CD8-positive, alpha-beta memory T cell (primary cell): ENCODE measurements at regions not wholly inside any gene's neighbourhood (a gene's known extent, or its start where the extent isn't known, plus 50 kb on each side); places are given as distances from the start of the nearest gene placed in this dataset.

ENCODE experiments used
- CTCF ChIA-PET: fragments of 350-600 bp; sonication (Branson Sonifier 250); formaldehyde crosslinking; loops from one replicate; lab custom pipeline; 2021; ENCODE audit warnings: antibody characterized with exemption; lab: Charles Lee
- POLR2A ChIA-PET: fragments of 350-600 bp; sonication (Branson Sonifier 250); formaldehyde crosslinking; loops from one replicate; lab custom pipeline; 2021; ENCODE audit warnings: antibody characterized with exemption; lab: Charles Lee
- DNase-seq, 5 donors: peaks; one replicate each; pipeline versions ENCODE4 v3.0.0 to v3.0.0-alpha.2; 2020 to 2022; ENCODE audit warnings: mixed read lengths in 1 of 5
- H3K27ac ChIP-seq: one replicate; pipeline ENCODE4 v1.7.0; 2013; ENCODE audit warnings: low read depth, mild to moderate bottlenecking, low read length, moderate library complexity
- H3K27me3 ChIP-seq: 2 replicates; pipeline ENCODE4 v1.7.0; 2013; ENCODE audit warnings: low read length, mild to moderate bottlenecking; ENCODE audit not compliant: insufficient read depth, poor library complexity, severe bottlenecking
- H3K36me3 ChIP-seq: 2 replicates; pipeline ENCODE4 v1.7.0; 2013; ENCODE audit warnings: mild to moderate bottlenecking, low read length, moderate library complexity; ENCODE audit not compliant: insufficient read depth
- H3K4me1 ChIP-seq: 2 replicates; pipeline ENCODE4 v1.7.0; 2013; ENCODE audit warnings: mild to moderate bottlenecking, low read length, moderate library complexity; ENCODE audit not compliant: insufficient read depth
- H3K4me3 ChIP-seq: 2 replicates; pipeline ENCODE4 v1.7.0; 2013; ENCODE audit warnings: mild to moderate bottlenecking, low read length
- H3K9me3 ChIP-seq: 2 replicates; pipeline ENCODE4 v1.7.0; 2013; ENCODE audit warnings: mild to moderate bottlenecking, low read length
- H3K27ac Mint-ChIP-seq, 8 donors: one replicate each; pipeline ENCODE4 v1.8.0; 2020 to 2021; ENCODE audit warnings: mixed read lengths in 8 of 8, mild to moderate bottlenecking in 6 of 8, inconsistent platforms in 3 of 8, moderate library complexity in 3 of 8
- H3K27me3 Mint-ChIP-seq, 2 donors: one replicate each; pipeline ENCODE4 v1.8.0; 2020 to 2021; ENCODE audit warnings: mixed read lengths in 2 of 2, mild to moderate bottlenecking in 1 of 2, moderate library complexity in 1 of 2
- H3K36me3 Mint-ChIP-seq, 3 donors: one replicate each; pipeline ENCODE4 v1.8.0; 2020 to 2021; ENCODE audit warnings: mixed read lengths in 3 of 3, inconsistent platforms in 1 of 3, mild to moderate bottlenecking in 1 of 3
- H3K4me1 Mint-ChIP-seq, 3 donors: one replicate each; pipeline ENCODE4 v1.8.0; 2020 to 2021; ENCODE audit warnings: mixed read lengths in 3 of 3, inconsistent platforms in 1 of 3, mild to moderate bottlenecking in 1 of 3
- H3K4me3 Mint-ChIP-seq, 7 donors: one replicate each; pipeline ENCODE4 v1.8.0; 2020 to 2021; ENCODE audit warnings: mixed read lengths in 7 of 7, mild to moderate bottlenecking in 6 of 7, moderate library complexity in 4 of 7, inconsistent platforms in 2 of 7
- H3K9me3 Mint-ChIP-seq, 5 donors: one replicate each; pipeline ENCODE4 v1.8.0; 2020 to 2022; ENCODE audit warnings: mixed read lengths in 5 of 5, mild to moderate bottlenecking in 3 of 5, moderate library complexity in 2 of 5, inconsistent platforms in 1 of 5

DNA sequence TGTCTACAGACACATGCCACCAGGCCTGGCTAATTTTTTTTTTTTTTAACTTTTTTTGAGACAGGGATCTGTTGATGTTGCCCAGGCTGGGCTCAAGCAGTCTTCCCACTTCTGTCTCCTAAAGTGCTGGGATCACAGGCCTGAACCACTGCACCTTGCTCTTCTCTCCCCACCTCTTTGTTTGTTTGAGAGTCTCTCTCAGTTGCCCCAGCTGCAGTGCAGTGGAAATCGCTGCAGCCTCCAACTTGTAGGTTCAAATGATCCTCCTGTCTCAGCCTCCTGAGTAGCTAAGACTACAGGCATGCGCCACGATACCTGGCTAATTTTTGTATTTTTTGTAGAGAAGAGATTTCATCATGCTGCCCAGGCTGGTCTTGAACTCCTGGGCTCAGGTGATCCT, 115.6 kb downstream of the LARP7 start:
- no peaks in the 10 kb centered on the region for H3K4me1 ChIP-seq
- H3K9me3 ChIP-seq, result no peaks in the 10 kb centered on the region
- no peaks in the 10 kb centered on the region for H3K36me3 ChIP-seq
- H3K27ac ChIP-seq, result no peak overlapping the region
- Mint-ChIP-seq H3K36me3 (no peaks in the 10 kb centered on the region), H3K27me3 (peaks cover 3 to 4% of the 10 kb centered on the region in 2 donors), H3K9me3 (no peaks in the 10 kb centered on the region), H3K27ac (no peak overlapping the region), H3K4me1 (no peaks in the 10 kb centered on the region), H3K4me3 (no peak overlapping the region)
- no peak overlapping the region for H3K4me3 ChIP-seq
- ChIA-PET CTCF (no interaction called here), POLR2A (no interaction called here)
- H3K27me3 ChIP-seq, result no peaks in the 10 kb centered on the region
- DNase-seq, result no peak

DNA sequence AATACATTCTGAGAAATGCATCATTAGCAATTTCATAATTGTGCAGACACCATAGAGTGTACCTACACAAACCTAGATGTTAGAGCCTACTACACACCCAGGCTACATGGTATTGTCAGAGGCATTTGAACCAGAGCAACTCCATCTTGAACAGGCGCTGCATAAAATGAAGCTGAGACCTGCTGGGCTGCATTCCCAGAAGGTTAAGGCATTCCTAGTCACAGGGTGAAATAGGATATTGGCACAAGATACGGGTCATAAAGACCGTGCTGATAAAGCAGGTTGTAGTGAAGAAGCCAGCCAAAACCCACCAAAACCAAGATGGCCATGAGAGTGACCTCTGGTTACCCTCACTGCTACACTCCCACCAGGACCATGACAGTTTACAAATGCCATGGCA, 116.4 kb downstream of the LARP7 start:
- H3K4me3 ChIP-seq, result no peak overlapping the region
- POLR2A ChIA-PET, result no interaction called here
- H3K27ac Mint-ChIP-seq, result no peak overlapping the region

GRCh38 chr4:112759313-112759712, 122.4 kb downstream of the LARP7 start:
- ChIA-PET POLR2A (no interaction called here), CTCF (no interaction called here)
- no peaks in the 10 kb centered on the region for H3K9me3 ChIP-seq
- no peaks in the 10 kb centered on the region for H3K4me1 ChIP-seq
- Mint-ChIP-seq H3K4me1 (peaks cover 0 to 5% (median 3%) of the 10 kb centered on the region in 3 donors), H3K27ac (no peak overlapping the region), H3K9me3 (no peaks in the 10 kb centered on the region), H3K4me3 (no peak overlapping the region), H3K27me3 (peaks cover 3 to 7% of the 10 kb centered on the region in 2 donors), H3K36me3 (no peaks in the 10 kb centered on the region)
- no peak overlapping the region for H3K4me3 ChIP-seq
- no peak for DNase-seq
- no peaks in the 10 kb centered on the region for H3K27me3 ChIP-seq
- H3K27ac ChIP-seq, result no peak overlapping the region
- H3K36me3 ChIP-seq, result no peaks in the 10 kb centered on the region

More for the DNA sequence above, 116.4 kb downstream of the LARP7 start:
- CTCF ChIA-PET, result no interaction called here
- H3K27me3 ChIP-seq, result no peaks in the 10 kb centered on the region
- no peak overlapping the region for H3K27ac ChIP-seq
- DNase-seq, result no peak
- Mint-ChIP-seq H3K4me3 (no peak overlapping the region), H3K36me3 (no peaks in the 10 kb centered on the region), H3K4me1 (no peaks in the 10 kb centered on the region), H3K27me3 (peaks cover 3 to 4% of the 10 kb centered on the region in 2 donors), H3K9me3 (no peaks in the 10 kb centered on the region)
- H3K9me3 ChIP-seq, result no peaks in the 10 kb centered on the region
- no peaks in the 10 kb centered on the region for H3K36me3 ChIP-seq
- no peaks in the 10 kb centered on the region for H3K4me1 ChIP-seq

- H3K9me3 Mint-ChIP-seq, result no peaks in the 10 kb centered on the region
- Histone ChIP-seq H3K9me3 (no peaks in the 10 kb centered on the region), H3K36me3 (no peaks in the 10 kb centered on the region), H3K27me3 (no peaks in the 10 kb centered on the region), H3K4me1 (no peaks in the 10 kb centered on the region), H3K27ac (no peak overlapping the region), H3K4me3 (no peak overlapping the region)
- H3K4me3 Mint-ChIP-seq, result no peak overlapping the region
- POLR2A ChIA-PET, result no interaction called here
- peak in 1 of 5 donors; percentile 11 for DNase-seq
- peaks cover 7 to 10% of the 10 kb centered on the region in 2 donors for H3K27me3 Mint-ChIP-seq
- peaks cover 0 to 5% (median 3%) of the 10 kb centered on the region in 3 donors for H3K4me1 Mint-ChIP-seq
- no peaks in the 10 kb centered on the region for H3K36me3 Mint-ChIP-seq
- CTCF ChIA-PET, result interaction anchor here (0.8 to 2.6 kb wide), 12 partner anchors 10 to 667 kb away, joined by 3 to 10 read pairs (median 3); partner anchors contain the start of genes LARP7 and ZGRF1
- H3K27ac Mint-ChIP-seq, result peak overlapping the region in 1 of 8 donors; percentile 43
Observed at GRCh38 chr4:112765317-112765974, 128.5 kb downstream of the LARP7 start.

DNA sequence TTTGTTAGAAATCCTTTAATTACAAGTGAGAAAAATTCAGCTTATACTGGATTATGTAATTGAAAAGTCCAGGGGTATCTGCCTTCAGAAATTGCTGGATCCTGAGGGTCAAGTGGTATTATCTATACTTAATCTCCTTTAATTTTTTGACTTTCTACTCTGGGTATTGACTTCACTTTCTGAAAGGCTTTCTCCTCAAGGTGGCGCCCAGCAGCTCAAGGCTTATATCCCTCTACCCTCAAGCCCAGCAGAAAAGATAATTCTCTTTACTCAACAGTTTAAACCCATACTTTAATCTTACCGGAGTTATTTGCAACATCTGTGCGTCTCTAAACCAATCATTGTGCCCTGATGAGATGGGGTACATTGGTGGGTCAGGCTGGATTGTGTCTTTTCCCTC, 129.5 kb downstream of the LARP7 start:
- peaks cover 0 to 1% (median 0%) of the 10 kb centered on the region in 3 donors for H3K36me3 Mint-ChIP-seq
- H3K4me3 Mint-ChIP-seq, result no peak overlapping the region
- no peaks in the 10 kb centered on the region for H3K36me3 ChIP-seq
- DNase-seq, result no peak
- H3K27me3 Mint-ChIP-seq, result peaks cover 10% of the 10 kb centered on the region in 2 donors
- no peak overlapping the region for H3K27ac ChIP-seq
- H3K4me1 Mint-ChIP-seq, result peaks cover 0 to 5% (median 3%) of the 10 kb centered on the region in 3 donors
- no peaks in the 10 kb centered on the region for H3K4me1 ChIP-seq
- no peaks in the 10 kb centered on the region for H3K9me3 Mint-ChIP-seq
- H3K27ac Mint-ChIP-seq, result no peak overlapping the region
- H3K4me3 ChIP-seq, result no peak overlapping the region
- H3K9me3 ChIP-seq, result no peaks in the 10 kb centered on the region
- CTCF ChIA-PET, result interaction anchor here (0.9 to 2.6 kb wide), 4 partner anchors 9 to 668 kb away, joined by 3 to 10 read pairs (median 4); no protein-coding TSS in a partner anchor
- POLR2A ChIA-PET, result no interaction called here
- H3K27me3 ChIP-seq, result no peaks in the 10 kb centered on the region

DNA sequence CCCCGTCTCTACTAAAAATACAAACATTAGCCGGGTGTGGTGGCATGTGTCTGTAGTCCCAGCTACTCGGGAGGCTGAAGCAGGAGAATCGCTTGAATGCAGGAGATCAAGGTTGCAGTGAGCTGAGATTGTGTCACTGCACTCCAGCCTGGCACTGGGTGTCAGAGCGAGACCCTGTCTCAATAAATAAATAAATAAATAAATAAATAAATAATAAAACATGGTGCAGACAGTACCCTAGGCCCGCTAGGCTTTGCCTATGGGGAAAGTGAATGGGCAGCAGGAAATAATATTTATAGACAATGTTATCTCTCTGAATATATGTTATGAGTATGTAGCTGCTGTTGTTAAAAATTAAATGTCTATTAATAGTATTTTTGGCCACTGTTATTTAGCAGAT, 130.4 kb downstream of the LARP7 start:
- Histone ChIP-seq H3K36me3 (no peaks in the 10 kb centered on the region), H3K4me1 (no peaks in the 10 kb centered on the region), H3K4me3 (no peak overlapping the region), H3K27ac (no peak overlapping the region), H3K9me3 (no peaks in the 10 kb centered on the region), H3K27me3 (no peaks in the 10 kb centered on the region)
- peaks cover 0 to 1% (median 0%) of the 10 kb centered on the region in 3 donors for H3K36me3 Mint-ChIP-seq
- peaks cover 0 to 5% (median 3%) of the 10 kb centered on the region in 3 donors for H3K4me1 Mint-ChIP-seq
- DNase-seq, result no peak
- H3K4me3 Mint-ChIP-seq, result no peak overlapping the region
- H3K9me3 Mint-ChIP-seq, result no peaks in the 10 kb centered on the region
- H3K27ac Mint-ChIP-seq, result no peak overlapping the region
- peaks cover 7 to 8% of the 10 kb centered on the region in 2 donors for H3K27me3 Mint-ChIP-seq
- POLR2A ChIA-PET, result no interaction called here
- CTCF ChIA-PET, result no interaction called here

GRCh38 chr4:112770114-112770513, 133.2 kb downstream of the LARP7 start:
- CTCF ChIA-PET, result no interaction called here
- POLR2A ChIA-PET, result no interaction called here
- Histone ChIP-seq H3K27ac (no peak overlapping the region), H3K9me3 (no peaks in the 10 kb centered on the region), H3K27me3 (no peaks in the 10 kb centered on the region), H3K4me1 (no peaks in the 10 kb centered on the region), H3K4me3 (no peak overlapping the region), H3K36me3 (no peaks in the 10 kb centered on the region)
- Mint-ChIP-seq H3K36me3 (peaks cover 0 to 1% (median 0%) of the 10 kb centered on the region in 3 donors), H3K4me3 (no peak overlapping the region), H3K27ac (peak overlapping the region in 1 of 8 donors; percentile 47), H3K27me3 (peaks cover 7% of the 10 kb centered on the region in 2 donors), H3K4me1 (no peaks in the 10 kb centered on the region), H3K9me3 (peaks cover 0 to 2% (median 0%) of the 10 kb centered on the region in 5 donors)
- no peak for DNase-seq

GRCh38 chr4:112775801-112776200, 138.9 kb downstream of the LARP7 start:
- no peak overlapping the region for H3K27ac ChIP-seq
- H3K4me1 ChIP-seq, result no peaks in the 10 kb centered on the region
- ChIA-PET CTCF (interaction anchor here (1.0 kb wide), 1 partner anchor 10 kb away, joined by 3 read pairs; no protein-coding TSS in a partner anchor), POLR2A (no interaction called here)
- no peaks in the 10 kb centered on the region for H3K36me3 ChIP-seq
- no peaks in the 10 kb centered on the region for H3K27me3 ChIP-seq
- Mint-ChIP-seq H3K36me3 (peaks cover 0 to 1% (median 0%) of the 10 kb centered on the region in 3 donors), H3K27me3 (peaks cover 2 to 3% of the 10 kb centered on the region in 2 donors), H3K27ac (no peak overlapping the region), H3K4me3 (no peak overlapping the region), H3K9me3 (peaks cover 0 to 2% (median 0%) of the 10 kb centered on the region in 5 donors), H3K4me1 (no peaks in the 10 kb centered on the region)
- no peaks in the 10 kb centered on the region for H3K9me3 ChIP-seq
- H3K4me3 ChIP-seq, result no peak overlapping the region
- no peak for DNase-seq
